Coronary artery (tissue), 2 donors: ENCODE measurements at regions not wholly inside any gene's neighbourhood (a gene's known extent, or its start where the extent isn't known, plus 50 kb on each side); places are given as distances from the start of the nearest gene placed in this dataset.
"Not testable (repeated sequence)": the region's sequence is repeated elsewhere in the genome, so short reads cannot be mapped to it uniquely, and the experiment has no call there.

Experiments
- DNase-seq: peaks from one replicate; pipeline ENCODE4 v3.0.0-alpha.2; 2017; ENCODE audit warnings: low spot score
- H3K27ac ChIP-seq, 2 donors: fragments of 200-600 bp; sonication (generic); one replicate each; pipeline ENCODE4 v1.5.1; 2016 to 2019
- H3K4me3 ChIP-seq: fragments of 200-600 bp; sonication (generic); 2 replicates; pipeline ENCODE4 v1.5.1; 2016; ENCODE audit warnings: mild to moderate bottlenecking, moderate library complexity
- CTCF ChIP-seq: fragments of 200-600 bp; sonication (generic); IDR thresholded peaks from one replicate; pipeline ENCODE4 v1.5.1; 2019; ENCODE audit warnings: antibody characterized with exemption

GRCh38 chr5:126126574-126126973 lies 296.6 kb upstream of the GRAMD2B start:
- Histone ChIP-seq H3K27ac (no peak overlapping the region), H3K4me3 (no peak overlapping the region)
- TF ChIP-seq CTCF: no peak
- no peak for DNase-seq

- not testable (repeated sequence) for H3K27ac ChIP-seq, H3K4me3 ChIP-seq, DNase-seq
These were observed 295.8 kb upstream of the GRAMD2B start for GRCh38 chr5:126127371-126127770.

- Histone ChIP-seq H3K4me3 (no peak overlapping the region), H3K27ac (no peak overlapping the region)
- no peak for DNase-seq
- TF ChIP-seq CTCF: no peak
These were observed 293.8 kb upstream of the GRAMD2B start for GRCh38 chr5:126129431-126129830.

GRCh38 chr5:126133424-126133823 lies 289.8 kb upstream of the GRAMD2B start:
- no peak for DNase-seq
- no peak overlapping the region for H3K4me3 ChIP-seq
- TF ChIP-seq CTCF: no peak
- H3K27ac ChIP-seq: no peak overlapping the region

GRCh38 chr5:126137891-126138280 lies 285.3 kb upstream of the GRAMD2B start:
- no peak for DNase-seq
- Histone ChIP-seq H3K4me3 (no peak overlapping the region), H3K27ac (no peak overlapping the region)
- TF ChIP-seq CTCF: no peak

- no peak for DNase-seq
- TF ChIP-seq CTCF: no peak
These were observed 284.8 kb upstream of the GRAMD2B start for GRCh38 chr5:126138281-126138931.

GRCh38 chr5:126139086-126139485 lies 284.1 kb upstream of the GRAMD2B start:
- TF ChIP-seq CTCF: no peak

More at GRCh38 chr5:126138281-126138931, 284.8 kb upstream of the GRAMD2B start:
- Histone ChIP-seq H3K27ac (no peak overlapping the region), H3K4me3 (no peak overlapping the region)

More at GRCh38 chr5:126139086-126139485, 284.1 kb upstream of the GRAMD2B start:
- no peak overlapping the region for H3K27ac ChIP-seq
- no peak overlapping the region for H3K4me3 ChIP-seq
- DNase-seq: no peak
